ENCODE measurements at regions not wholly inside any gene's neighbourhood (a gene's known extent, or its start where the extent isn't known, plus 50 kb on each side); places are given as distances from the start of the nearest gene placed in this dataset.

DNA sequence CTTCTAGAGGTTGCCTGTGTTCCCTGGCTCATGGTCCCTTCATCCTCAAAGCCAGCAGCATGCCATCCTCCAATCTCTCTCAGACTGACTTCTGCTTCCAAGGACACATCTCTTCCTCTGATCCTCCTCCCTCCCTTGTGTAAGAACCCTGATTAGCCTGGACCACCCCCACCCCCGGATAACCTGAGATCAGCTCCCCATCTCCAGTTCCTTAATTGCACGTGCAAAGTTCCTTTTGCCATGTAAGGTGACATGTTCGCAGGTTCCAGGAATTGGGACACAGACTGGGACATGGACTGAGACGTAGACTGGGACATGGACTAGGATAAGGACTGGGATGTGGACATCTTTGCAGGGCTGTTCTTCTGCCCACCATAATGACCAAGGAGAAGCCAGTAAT is 925.3 kb downstream of the TBC1D22A start:
- Histone ChIP-seq H3K9me3 (ENCODE audit: control insufficient read depth, insufficient read depth, low read depth, low read length) (no peaks in the 10 kb centered on the region), H3K27me3 (ENCODE audit: control insufficient read depth, insufficient read depth, low read length) (no peaks in the 10 kb centered on the region)
- POLR2A ChIA-PET = no interaction called here

DNA sequence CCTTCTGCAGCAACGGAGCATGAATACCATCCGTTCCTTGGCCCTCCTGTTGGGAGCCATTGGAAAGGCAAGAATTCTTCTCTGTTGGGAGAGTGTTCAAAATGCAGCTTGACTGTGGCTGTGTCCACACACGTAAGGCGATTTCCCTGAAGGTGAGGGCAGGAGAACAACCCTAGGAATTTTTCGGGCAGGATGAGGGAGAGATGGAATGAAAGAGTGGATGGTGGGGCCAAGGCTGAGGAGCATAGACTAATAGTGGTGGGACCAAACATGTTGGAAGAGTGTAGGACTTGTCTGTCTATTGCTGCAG is 924.9 kb downstream of the TBC1D22A start:
- ChIA-PET POLR2A (no interaction called here), CTCF (no interaction called here)
- Histone ChIP-seq H3K36me3 (ENCODE audit: control insufficient read depth, insufficient read depth, low read length) (no peaks in the 10 kb centered on the region), H3K27me3 (ENCODE audit: control insufficient read depth, insufficient read depth, low read length) (no peaks in the 10 kb centered on the region), H3K4me1 (ENCODE audit: control insufficient read depth, insufficient read depth, low read length) (no peaks in the 10 kb centered on the region), H3K9me3 (ENCODE audit: control insufficient read depth, insufficient read depth, low read depth, low read length) (no peaks in the 10 kb centered on the region), H3K27ac (ENCODE audit: low read length) (no peak overlapping the region), H3K4me3 (ENCODE audit: low read depth in 2 of 2, low read length in 2 of 2) (no peak overlapping the region)
- TF ChIP-seq TCF7L2 (IDR thresholded peaks at IDR 0.05; ENCODE audit: low read depth, low read length) (no peak), SIN3A (IDR thresholded peaks at IDR 0.05; ENCODE audit: borderline replicate concordance, insufficient read depth, low read depth, low read length) (no peak), POLR2AphosphoS5 (IDR thresholded peaks at IDR 0.05; ENCODE audit: low read depth, low read length) (no peak)
- TF ChIP-seq, protein P1, sequence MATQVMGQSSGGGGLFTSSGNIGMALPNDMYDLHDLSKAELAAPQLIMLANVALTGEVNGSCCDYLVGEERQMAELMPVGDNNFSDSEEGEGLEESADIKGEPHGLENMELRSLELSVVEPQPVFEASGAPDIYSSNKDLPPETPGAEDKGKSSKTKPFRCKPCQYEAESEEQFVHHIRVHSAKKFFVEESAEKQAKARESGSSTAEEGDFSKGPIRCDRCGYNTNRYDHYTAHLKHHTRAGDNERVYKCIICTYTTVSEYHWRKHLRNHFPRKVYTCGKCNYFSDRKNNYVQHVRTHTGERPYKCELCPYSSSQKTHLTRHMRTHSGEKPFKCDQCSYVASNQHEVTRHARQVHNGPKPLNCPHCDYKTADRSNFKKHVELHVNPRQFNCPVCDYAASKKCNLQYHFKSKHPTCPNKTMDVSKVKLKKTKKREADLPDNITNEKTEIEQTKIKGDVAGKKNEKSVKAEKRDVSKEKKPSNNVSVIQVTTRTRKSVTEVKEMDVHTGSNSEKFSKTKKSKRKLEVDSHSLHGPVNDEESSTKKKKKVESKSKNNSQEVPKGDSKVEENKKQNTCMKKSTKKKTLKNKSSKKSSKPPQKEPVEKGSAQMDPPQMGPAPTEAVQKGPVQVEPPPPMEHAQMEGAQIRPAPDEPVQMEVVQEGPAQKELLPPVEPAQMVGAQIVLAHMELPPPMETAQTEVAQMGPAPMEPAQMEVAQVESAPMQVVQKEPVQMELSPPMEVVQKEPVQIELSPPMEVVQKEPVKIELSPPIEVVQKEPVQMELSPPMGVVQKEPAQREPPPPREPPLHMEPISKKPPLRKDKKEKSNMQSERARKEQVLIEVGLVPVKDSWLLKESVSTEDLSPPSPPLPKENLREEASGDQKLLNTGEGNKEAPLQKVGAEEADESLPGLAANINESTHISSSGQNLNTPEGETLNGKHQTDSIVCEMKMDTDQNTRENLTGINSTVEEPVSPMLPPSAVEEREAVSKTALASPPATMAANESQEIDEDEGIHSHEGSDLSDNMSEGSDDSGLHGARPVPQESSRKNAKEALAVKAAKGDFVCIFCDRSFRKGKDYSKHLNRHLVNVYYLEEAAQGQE (IDR thresholded peaks at IDR 0.05; ENCODE audit: insufficient read depth in 1 of 2, low read depth in 2 of 2, low read length in 1 of 2) = no peak
- TF ChIP-seq, protein P2, sequence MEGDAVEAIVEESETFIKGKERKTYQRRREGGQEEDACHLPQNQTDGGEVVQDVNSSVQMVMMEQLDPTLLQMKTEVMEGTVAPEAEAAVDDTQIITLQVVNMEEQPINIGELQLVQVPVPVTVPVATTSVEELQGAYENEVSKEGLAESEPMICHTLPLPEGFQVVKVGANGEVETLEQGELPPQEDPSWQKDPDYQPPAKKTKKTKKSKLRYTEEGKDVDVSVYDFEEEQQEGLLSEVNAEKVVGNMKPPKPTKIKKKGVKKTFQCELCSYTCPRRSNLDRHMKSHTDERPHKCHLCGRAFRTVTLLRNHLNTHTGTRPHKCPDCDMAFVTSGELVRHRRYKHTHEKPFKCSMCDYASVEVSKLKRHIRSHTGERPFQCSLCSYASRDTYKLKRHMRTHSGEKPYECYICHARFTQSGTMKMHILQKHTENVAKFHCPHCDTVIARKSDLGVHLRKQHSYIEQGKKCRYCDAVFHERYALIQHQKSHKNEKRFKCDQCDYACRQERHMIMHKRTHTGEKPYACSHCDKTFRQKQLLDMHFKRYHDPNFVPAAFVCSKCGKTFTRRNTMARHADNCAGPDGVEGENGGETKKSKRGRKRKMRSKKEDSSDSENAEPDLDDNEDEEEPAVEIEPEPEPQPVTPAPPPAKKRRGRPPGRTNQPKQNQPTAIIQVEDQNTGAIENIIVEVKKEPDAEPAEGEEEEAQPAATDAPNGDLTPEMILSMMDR (IDR thresholded peaks at IDR 0.05) = no peak
- in situ Hi-C loops (cut with HindIII; ENCODE audit: low pct_unique_long_range_greater_than_20kb, low sequenced_read_pairs) (no loop called here), intact Hi-C loops (cut with micrococcal nuclease; ENCODE audit: unreplicated experiment) (no loop called here)
- BruUV-seq (replicated peaks) = no TSS peak
- no peak for ATAC-seq
- no peak for DNase-seq (ENCODE audit: low read depth, low spot score)

More for the DNA sequence above, 925.3 kb downstream of the TBC1D22A start:
- Histone ChIP-seq H3K4me1 (ENCODE audit: control insufficient read depth, insufficient read depth, low read length) (no peaks in the 10 kb centered on the region), H3K4me3 (ENCODE audit: low read depth in 2 of 2, low read length in 2 of 2) (no peak overlapping the region), H3K27ac (ENCODE audit: low read length) (no peak overlapping the region), H3K36me3 (ENCODE audit: control insufficient read depth, insufficient read depth, low read length) (no peaks in the 10 kb centered on the region)
- no peak for ATAC-seq
- intact Hi-C loops (cut with micrococcal nuclease; ENCODE audit: unreplicated experiment) (no loop called here), in situ Hi-C loops (cut with HindIII; ENCODE audit: low pct_unique_long_range_greater_than_20kb, low sequenced_read_pairs) (no loop called here)
- BruUV-seq (replicated peaks) = no TSS peak
- CTCF ChIA-PET = no interaction called here
- TF ChIP-seq, protein P2 (IDR thresholded peaks at IDR 0.05) = no peak
- TF ChIP-seq TCF7L2 (IDR thresholded peaks at IDR 0.05; ENCODE audit: low read depth, low read length) (no peak), POLR2AphosphoS5 (IDR thresholded peaks at IDR 0.05; ENCODE audit: low read depth, low read length) (no peak), SIN3A (IDR thresholded peaks at IDR 0.05; ENCODE audit: borderline replicate concordance, insufficient read depth, low read depth, low read length) (no peak)
- TF ChIP-seq, protein P1 (IDR thresholded peaks at IDR 0.05; ENCODE audit: insufficient read depth in 1 of 2, low read depth in 2 of 2, low read length in 1 of 2) = no peak
- no peak for DNase-seq (ENCODE audit: low read depth, low spot score)

Measured in Panc1 (cell line).